HG03575 (cell line): ENCODE measurements at regions not wholly inside any gene's neighbourhood (a gene's known extent, or its start where the extent isn't known, plus 50 kb on each side); places are given as distances from the start of the nearest gene placed in this dataset.
"Not testable (repeated sequence)": the region's sequence is repeated elsewhere in the genome, so short reads cannot be mapped to it uniquely, and the experiment has no call there.

Experiments used
- ATAC-seq: cut with Tn5 transposase; IDR thresholded peaks from one replicate; pipeline ENCODE4 v1.9.1; 2021; ENCODE audit not compliant: unreplicated experiment, insufficient number of reproducible peaks, low FRiP score; ENCODE audit errors: extremely low read depth

DNA sequence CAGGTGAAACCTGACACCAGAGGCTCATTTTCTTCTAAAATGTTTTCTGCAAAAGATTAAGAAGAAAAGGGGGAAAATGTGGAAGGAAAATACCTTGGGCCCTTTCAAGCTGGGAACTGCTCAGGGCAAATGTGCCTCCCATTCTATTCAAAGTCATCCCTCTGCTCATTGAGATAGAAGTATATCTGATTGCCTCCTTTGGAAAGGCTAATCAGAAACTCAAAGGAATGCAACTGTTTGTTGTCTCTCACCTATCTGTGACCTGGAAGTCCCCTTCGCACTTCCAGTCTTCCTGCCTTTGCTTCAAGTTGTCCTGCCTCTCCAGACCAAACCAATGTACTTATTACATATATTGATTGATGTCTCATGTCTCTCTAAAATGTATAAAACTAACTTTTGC lies 102.4 kb upstream of the MAP3K4 start:
- not testable (repeated sequence) for ATAC-seq

DNA sequence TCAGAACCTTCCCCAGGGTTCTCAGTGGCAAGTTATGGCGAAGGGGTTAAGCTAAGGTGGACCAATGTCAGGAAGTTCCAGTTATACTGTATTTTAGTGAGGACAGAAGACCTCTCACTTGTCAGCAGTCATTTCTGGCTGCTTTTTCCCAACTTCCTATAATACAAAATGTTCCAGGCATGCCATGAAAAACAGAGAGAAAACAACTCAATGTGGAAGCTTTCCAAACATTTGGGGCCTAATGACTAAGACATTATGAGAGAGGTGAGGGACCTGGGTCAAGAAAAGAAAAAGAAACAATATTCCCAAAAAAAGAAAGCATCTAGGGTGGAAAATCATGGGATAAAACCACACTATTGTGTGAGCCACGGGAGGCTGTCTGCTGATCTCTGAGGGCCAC lies 99.9 kb upstream of the MAP3K4 start:
- ATAC-seq: no peak

DNA sequence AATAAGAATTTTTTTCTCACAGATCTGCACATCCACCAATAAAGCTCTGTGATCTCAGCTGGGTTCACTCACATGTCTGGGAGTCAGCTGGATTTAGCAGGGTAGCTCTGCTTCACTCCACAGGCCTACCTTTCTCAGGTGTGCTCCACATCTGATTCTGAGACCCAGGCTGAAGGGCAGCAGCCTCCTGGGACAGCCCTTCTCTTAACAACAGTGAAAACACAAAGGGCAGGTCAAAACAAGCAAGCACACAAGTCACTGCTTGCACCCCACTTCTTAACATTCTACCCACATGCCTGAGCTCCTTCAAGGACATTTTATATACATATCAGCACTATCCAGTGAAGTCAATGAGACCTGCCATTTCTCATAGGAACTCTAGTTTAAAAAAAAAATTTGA lies 96.0 kb upstream of the MAP3K4 start:
- no peak for ATAC-seq

DNA sequence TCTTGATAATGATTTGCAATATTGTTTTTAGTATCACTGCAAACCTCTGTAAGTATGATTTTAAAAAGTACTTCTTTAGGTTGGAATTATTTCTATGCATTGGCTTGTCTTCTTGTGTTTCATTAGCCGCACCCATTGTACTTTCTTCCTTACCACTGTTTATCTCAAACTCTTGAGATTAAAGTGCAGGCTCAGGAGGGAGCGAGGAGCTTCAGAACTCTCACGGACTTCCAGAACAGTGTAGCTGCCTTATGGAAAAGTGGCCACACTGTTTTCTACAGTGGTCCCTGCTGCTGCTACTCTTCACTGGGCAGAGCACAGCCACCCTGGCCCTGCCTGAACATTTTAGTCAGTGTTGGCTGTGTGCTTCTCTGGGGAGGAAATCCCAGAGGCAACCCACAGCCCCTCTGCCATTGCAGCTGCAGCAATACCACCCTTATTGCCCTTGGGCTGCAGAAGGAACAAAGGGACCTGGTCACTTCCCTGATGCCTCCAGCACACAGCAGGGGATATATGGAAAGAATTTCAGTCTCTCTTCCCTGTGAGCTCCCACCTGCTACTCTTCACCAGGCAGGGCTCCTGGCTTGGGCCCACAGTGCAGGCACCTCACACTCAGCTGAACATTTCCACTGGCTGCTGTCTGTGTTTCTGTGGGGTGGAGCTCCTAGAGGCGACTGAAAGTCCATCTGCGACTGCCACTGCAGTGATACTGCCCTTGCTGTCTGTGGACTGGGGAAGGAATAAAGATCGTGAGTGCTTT lies 91.7 kb upstream of the MAP3K4 start:
- ATAC-seq: no peak

DNA sequence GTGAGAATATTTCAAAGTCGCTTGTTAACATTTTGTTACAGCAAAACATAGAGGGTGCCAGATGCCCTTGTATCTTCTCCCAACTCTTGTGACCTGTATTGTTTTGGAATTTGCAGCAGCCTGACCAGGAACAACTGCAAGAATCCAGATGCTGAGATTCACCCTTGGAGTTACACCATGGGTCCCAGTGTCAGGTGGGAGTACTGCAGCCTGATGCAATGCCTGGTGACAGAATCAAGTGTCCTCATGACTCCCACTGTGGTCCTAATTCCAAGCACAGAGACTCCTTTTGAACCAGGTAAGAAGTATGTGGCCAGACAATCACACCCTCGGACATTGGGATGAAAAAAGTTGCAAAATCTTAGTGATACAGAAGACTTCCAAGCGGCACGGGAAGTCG lies 79.6 kb upstream of the MAP3K4 start:
- ATAC-seq: no peak

DNA sequence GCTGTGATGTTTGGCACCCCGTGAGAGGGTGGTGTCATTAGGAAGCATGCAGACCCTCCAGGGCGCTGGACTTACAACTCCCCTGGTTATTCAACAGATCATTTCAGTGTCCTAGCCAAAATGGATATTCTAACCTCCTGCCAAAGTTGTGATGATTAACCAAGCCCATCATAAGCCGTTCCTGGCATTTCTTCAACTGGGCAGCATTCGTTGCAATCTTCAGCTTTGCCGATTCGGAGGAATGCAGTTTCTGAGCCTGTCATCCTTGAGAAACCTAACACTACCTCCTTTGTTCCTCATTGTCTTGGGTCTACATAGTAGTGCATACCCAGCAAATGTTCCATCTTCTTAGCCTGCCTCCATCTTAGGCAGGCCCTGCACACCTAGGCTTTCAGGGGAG lies 79.2 kb upstream of the MAP3K4 start:
- no peak for ATAC-seq

DNA sequence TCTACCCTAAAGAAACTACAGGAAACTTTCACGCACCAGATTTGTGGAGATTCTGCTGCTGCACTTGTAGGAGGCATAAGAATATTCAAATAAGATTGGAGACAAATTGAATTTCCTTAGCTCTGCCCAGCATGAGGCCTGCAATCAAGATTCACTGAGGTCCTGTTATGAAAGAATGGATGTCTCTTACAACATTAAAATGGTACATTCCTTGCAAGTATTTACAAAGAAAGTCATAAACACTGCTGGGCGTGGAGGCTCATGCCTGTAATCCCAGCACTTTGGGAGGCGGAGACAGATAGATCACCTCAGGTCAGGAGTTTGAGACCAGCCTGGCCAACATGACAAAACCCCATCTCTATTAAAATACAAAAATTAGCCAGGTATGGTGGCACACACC lies 74.0 kb upstream of the MAP3K4 start:
- ATAC-seq: no peak

DNA sequence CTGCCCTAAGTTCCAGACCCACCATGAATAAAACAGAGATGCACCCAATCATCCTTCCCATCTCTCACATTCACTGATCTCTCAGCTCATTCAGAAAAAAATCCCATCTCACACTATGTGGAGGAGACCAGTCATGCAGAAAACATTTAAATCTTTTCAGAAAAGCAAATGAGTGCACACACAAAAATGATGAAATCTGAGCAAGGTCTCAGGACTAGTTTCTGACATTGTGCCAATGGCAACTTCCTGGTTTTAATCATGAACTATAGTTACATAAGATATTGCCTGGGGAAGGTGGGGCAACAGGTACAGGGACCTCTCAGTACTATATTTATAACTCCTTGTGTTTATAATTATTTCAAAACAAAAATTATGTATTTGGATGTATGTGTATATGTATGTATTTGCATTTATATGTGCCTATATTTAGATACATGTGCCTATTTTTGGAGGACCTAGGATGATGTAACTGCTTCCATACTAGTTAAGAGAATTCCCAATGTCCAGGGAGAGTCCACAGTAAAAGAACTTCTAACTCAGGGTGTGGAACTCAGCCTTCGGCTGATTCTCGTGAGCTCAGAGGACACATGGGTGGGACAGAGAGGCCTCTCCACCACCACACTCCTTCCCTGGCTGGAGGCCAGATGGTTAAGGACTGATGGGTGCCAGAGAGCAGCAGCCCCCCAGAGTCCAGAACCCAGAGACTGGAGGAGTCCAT lies 71.7 kb upstream of the MAP3K4 start:
- ATAC-seq: no peak

DNA sequence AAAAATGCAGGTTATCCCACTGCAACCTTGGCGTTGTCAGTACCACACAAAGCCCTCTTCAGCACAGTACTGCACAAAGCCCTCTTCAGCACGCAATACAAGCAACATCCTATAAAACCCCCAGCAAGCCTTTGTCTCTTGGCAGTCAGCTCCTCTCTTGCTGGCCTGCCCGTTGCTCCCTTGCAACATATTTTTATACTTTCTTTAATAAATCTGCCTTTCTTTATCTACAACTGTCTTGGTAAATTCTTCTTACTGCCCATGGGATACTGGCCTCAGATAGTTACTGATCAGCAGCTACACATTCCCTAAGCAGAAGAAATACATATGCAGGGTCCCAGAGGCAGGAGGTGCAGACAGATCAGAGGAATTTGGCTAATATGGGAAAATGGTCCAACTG lies 70.5 kb upstream of the MAP3K4 start:
- ATAC-seq: no peak

DNA sequence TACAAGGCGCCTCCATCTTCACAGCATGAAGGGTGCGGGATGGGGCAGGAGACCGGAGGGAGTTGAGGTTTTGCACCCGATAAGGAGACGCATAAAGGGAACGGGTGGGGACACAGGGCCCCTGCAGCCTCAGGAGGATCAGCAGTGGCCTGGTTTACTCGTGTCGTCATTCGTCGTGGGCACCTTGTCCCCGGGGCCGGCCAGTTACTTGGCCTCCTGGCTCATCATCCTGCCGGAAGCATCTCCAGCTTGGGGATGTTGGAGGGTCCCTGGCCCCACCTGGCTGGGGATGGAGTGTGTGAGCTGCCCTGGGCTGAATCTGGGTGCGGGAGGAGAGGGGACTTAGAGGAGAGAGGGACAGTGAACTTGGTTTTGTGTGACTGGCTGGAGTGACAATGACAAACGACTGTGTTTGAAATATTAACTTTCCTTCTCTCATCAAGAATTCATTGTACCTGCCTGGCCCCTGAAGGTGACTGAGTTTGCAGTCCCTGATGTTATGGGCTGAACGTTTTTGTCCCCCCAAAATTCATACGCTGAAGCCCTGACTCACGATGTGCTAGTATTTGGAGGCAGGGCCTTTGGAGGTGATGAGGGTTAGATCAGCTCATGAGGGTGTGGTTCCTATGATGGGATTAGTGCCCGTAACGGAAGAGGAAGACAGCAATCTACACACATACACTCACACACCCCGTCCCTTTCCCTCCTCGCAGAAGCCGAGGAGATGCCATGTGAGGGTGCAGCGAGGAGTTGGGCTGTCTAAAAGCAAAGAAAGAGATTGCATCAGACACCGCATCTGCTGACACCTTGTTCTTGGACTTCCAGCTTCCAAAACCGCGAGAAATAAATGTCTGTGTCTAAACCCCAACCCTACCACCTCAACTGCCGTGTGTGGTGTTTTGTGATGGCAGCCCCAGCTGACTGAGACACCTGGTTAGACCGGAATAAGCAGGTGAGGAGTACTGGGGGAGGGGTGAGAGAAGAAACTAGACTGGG lies 65.0 kb upstream of the MAP3K4 start:
- no peak for ATAC-seq

DNA sequence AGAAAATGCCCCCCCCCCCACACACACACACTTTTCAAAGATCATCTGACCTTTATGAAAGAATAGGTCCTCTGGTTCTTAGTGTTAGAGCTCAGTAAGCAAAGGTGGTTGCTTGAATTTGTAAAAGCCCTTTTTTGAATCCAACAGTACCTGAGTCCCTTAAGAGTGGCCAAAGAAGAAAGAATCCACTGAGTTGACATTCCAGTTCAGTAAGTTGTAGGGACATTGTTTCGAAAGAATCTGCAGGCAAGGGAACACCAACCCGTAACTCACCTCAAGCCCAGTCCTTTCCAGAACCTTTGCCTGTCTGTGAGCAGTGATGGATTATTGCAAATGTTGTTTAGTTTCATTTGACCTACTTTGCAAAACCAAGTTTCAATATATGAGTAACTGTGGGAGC lies 64.2 kb upstream of the MAP3K4 start:
- no peak for ATAC-seq

DNA sequence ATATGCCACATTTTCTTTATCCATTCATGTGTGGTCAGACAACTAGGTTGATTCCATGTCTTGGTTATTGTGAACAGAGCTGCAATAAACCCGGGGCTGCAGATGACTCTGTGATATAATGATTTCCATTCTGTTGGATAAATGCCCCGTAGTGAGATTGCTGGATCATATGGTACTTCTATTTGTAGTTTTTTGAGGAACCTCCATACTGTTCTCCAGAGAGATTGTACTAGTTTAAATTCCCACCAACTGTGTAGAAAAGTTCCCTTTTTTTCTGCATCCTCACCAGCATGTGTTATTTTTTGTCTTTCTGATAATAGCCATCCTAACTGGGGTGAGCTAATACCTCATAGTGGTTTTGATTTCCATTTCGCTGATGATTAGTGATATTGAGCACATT lies 62.2 kb upstream of the MAP3K4 start:
- ATAC-seq: no peak

DNA sequence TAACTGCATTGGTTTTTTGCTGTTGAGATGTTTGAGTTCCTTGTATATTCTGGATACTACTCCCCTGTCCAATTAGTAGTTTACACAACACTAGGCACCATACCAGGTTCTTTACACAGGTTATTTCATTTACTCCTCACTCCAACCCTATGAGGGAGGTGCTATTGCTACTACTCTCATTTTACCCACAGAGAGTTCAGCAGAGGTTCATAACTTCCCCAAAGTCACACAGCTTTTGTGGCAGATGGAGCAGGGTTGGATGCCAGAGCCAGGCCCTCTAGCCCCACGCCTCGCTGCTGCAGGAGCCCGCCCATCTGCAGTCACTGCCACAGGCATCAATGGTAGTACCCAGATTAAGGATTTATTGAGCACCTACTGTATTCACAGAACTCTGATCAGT lies 61.7 kb upstream of the MAP3K4 start:
- ATAC-seq: no peak

DNA sequence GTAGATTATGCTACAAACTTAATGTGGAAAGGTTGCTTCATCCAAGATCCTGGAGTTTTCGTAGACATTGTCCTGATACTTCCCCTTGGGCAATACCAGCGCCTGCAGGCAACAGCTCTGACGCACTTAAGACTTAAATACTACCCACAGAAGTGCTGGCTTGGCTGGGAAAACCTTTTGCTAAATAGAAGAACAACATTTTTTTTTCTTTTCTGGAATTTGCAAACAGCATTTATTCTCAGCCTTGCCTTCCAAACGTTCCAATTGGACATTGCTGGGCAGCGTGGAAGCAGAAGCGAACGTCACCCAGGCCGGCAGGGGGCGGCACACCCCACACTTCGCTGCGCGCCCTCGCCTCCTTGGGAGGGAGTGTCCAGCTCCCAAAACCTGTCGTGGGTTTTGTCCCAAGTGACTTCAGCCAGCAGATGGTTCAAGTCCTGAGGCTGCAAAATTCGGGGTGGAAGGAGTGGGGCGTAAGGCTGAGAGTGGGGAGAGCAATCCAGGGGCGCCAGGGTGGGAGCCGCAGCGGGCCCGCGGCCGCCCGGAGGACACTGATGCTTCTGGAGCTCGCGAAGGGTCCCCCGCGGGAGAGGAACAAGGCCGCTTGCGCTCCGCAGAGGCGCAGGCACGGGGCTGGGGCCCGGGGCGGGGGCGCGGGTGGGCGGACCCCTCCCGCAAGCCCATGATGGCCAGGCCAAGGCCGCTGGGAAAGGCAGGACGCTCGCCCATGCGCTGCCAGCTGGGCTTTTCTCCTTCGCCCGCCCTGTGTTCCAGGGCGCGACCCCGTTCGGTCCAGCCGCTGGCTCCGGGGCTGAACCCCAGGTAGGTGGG lies 60.8 kb upstream of the MAP3K4 start:
- ATAC-seq: no peak

DNA sequence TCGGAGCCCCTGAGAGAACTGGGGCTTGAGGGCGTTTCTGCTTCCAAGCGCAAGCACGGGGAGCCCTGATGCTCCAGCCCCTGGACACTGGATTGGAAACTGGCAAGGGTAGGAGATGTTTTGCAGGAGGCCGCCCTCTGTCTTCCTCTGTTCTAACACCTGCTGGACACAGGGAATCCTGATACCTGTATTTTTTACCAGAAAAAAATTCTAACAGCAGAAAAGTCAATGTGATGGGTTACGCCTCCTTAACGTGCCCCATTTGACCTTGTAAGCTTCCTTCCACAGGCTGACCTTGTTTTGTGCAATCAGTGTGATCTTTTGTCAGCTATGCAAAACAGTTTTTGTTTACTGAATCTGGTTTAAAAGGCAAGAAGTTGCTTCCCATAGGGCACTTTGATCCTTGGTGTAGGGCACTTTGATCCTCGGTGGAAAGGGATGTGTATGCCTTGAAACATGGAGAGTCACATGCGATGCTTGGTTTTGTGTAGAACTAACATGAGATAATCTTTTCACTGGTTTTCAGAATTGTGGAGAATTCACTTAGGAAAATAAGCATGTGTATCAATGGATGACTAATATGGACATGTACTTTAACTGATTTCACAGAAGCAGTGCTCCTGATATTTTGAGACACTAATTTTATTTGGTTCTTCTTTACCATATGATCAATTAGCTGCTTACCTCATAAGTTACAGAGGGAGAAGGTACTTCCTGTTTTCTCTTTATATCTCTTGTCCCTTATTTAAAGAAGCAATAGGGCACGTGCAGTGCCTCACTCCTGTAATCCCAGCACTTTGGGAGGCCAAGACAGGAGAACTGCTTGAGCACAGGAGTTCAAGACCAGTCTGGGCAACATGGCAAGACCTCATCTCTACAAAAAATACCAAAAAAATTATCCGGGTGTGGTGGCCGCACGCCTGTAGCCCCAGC lies 59.9 kb upstream of the MAP3K4 start:
- no peak for ATAC-seq

DNA sequence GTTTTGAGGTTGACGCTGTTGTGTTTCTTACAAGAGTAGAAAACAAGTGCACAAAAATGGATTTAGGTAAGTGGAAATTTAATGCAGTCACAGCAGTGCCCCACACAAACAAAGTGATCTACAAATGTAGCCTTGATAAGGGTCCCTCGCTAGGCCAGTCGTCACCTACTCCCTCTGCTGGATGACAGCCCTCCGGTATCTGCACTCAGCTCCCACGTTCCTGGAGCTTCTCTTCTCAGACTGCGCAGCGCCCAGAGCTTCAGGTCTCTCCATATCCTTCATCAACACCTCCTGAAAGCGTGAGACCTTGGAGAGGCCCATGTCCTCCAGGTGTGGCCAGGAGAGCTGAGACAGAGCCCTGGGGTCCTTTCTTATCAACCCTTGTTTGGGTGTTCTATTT lies 58.3 kb upstream of the MAP3K4 start:
- ATAC-seq: no peak

DNA sequence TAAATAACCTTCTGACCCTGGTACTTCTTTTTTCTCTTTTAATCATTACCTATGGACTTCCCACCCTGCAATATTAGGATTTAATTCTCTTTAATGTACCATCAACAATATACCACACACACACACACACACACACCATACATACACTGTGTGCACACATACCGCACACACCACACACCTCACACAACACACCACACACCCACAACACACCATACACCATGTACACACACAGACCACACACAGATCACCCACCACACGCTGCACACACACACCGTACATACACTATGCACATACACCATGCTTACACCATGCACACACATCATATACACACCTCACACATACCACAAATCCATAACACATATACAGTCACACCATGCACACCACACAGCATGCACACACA lies 57.4 kb upstream of the MAP3K4 start:
- no peak for ATAC-seq

DNA sequence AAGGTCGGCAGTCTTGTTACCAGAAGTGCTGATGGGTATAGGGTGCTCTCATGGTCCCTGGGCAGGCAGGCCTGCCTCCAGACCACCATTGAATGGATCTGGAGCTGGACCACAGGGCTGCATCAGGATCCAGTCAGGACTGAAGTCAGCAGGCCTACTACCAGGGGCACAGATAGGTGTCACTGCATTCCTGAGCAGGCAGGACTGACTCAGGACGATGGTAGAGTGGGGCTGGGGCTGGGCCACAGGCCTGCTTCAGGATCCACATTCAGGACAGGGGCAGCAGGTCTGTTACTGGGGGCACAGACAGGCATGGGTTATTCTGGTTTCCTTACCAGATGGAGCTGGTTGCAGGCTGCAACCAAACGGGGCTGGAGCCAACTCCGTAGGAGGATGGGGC lies 51.4 kb upstream of the MAP3K4 start:
- ATAC-seq: no peak
